GM12872 (cell line): ENCODE measurements at regions not wholly inside any gene's neighbourhood (a gene's known extent, or its start where the extent isn't known, plus 50 kb on each side); places are given as distances from the start of the nearest gene placed in this dataset.

Experiments
- TF ChIP-seq, protein P1 (sequence below): IDR thresholded peaks from 3 replicates; pipeline ENCODE4 v1.5.1; 2011; ENCODE audit warnings: low read depth, mild to moderate bottlenecking, low read length, moderate library complexity; ENCODE audit not compliant: insufficient read depth

DNA sequence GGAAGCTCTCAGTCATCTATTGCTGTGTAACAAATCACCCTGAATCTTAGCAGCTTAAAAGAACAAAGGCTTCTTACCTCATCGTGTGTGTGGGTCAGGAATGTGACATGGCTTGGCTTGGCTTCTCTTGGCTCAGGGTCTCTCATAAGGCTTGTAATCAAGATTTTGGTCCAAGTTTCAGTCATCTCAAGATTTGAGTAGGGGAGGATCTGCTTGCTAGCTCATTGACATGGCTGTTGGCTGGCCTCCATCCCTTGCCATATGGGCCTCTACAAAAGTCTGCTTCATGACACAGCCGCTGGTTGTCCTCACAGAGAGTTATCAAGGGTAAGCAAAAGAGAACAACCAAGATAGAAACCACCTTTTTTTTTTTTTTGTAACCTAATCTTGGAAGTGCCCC is 207.7 kb downstream of the PTPRC start:
- TF ChIP-seq, protein P1, sequence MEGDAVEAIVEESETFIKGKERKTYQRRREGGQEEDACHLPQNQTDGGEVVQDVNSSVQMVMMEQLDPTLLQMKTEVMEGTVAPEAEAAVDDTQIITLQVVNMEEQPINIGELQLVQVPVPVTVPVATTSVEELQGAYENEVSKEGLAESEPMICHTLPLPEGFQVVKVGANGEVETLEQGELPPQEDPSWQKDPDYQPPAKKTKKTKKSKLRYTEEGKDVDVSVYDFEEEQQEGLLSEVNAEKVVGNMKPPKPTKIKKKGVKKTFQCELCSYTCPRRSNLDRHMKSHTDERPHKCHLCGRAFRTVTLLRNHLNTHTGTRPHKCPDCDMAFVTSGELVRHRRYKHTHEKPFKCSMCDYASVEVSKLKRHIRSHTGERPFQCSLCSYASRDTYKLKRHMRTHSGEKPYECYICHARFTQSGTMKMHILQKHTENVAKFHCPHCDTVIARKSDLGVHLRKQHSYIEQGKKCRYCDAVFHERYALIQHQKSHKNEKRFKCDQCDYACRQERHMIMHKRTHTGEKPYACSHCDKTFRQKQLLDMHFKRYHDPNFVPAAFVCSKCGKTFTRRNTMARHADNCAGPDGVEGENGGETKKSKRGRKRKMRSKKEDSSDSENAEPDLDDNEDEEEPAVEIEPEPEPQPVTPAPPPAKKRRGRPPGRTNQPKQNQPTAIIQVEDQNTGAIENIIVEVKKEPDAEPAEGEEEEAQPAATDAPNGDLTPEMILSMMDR, result no peak

DNA sequence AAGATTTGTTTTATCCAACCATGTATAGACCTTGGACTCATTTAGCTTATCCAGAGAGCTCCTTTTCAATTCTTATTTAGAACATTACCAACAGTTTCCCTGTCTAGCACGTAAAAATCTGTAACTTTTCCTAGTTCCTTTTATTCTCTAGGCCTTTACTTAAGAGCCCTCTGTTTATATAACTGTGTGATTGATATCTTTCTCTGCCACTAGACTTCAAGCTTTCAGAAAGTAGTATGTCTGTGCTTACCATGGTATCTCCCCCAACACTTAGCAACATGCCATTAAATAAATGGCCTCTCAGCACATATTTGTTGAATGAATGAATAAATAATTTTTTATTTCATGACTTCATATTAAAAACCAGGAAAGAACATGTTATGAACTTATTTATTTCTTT is 209.4 kb downstream of the PTPRC start:
- TF ChIP-seq, protein P1, result no peak

DNA sequence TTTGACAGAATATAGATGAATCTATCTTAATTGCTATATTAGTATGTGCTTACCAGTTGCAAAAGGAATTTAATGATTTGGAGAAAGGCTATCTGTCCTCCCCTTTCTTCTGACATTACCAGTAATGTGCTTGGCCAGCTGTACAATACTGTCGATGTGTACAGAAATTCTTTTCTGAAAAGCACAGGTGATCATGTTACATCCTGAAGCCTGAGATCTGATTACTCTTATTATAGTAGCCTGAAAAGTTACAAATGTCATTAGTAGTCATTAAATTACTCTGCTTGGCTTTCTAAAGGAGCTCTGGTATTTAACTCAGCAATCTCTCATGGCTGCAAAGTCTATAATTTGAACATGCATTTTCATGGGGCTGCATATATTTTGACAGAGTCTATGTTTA is 209.8 kb downstream of the PTPRC start:
- TF ChIP-seq, protein P1, result no peak

DNA sequence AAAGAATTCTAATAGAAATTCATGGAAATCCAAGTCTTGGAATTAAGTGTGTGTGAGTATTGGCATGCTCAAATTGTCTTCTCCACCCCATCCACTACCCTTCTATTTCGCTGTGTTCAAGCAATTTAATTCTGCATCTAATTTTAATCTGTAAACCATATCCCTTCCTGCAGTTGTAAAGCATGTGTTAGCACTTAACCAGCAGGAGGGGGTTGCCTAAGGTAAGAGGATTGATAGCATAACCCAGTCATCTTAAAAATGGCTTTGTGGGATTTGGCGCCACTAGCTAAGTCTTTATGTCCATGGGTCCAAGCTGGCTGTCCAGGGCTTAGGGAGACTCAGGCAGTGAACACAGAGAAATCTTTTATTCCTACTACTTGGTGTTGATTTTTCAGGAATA is 210.3 kb downstream of the PTPRC start:
- TF ChIP-seq, protein P1, result no peak

DNA sequence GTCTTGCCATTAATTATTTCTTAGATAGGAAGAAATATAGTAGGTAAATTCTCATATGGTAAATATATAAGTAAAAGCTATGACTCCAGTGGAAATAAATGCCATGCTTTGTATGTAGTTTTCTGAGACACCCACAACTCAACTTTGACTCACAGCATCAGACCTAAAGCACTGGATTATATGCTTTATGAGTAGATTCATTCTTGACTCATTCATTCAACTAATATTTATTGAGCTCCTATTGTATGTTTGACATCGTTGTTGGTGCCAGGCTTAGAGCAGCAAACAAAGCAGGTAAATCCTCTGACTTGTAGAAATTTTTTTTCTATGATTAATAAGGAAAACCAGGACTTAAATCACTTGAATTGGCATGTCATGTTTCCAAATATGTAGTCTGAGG is 211.4 kb downstream of the PTPRC start:
- TF ChIP-seq, protein P1, result no peak

DNA sequence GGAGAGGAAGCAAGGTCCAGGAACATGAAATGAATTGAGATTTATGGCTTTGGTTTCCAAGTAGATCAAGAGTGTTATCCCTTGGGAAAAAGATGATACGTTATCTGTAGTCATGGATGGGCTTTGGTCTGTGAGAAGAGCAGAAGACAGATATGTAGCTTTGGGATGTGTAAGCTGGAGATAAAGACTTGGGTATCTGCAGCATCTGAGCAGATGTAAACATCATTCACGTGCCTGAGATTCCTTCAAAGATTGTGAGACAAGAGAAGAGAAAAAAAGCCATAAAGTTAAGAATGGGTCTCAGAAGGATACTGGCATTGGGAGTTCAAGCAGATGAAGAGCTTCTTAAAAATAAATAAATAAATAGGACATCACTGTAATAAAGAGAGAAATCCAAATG is 217.8 kb downstream of the PTPRC start:
- TF ChIP-seq, protein P1, result no peak

DNA sequence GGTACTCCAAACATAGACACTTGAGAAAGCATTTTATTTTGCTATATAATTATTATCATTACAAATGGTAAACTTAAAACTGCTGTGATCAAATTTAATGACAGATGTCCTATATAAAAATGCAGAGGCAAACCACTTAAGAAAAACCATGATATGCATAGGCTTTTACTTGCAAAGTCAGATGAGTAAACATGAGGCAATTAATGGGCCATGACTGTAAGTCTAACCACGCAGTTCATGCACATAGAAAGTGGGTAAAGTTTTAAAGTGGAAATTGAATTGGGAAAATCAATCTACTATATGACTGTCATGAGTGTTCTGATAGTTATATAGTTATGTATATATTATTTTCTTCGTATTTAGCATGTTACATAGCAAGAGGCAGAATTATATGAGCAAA is 219.2 kb downstream of the PTPRC start:
- TF ChIP-seq, protein P1, result no peak

DNA sequence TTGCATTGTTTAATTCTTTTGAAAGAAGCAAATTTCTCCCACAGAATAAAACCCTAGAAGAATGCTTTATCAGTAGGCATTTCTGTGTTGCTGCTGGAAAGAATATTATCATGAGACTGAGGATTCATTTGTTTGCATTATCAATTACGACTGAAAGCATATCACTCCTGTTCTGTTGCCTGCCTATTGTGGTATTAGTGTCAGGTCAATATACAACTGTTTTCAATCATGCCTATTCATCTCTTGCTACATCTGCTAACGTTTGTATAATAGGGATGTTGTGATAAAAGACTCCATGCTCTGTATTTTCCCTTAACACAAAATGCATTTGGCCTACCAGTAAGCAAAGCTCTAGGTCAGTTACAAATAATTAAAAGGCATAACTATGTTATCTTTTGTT is 221.5 kb downstream of the PTPRC start:
- TF ChIP-seq, protein P1, result no peak
